ENCODE measurements at regions not wholly inside any gene's neighbourhood (a gene's known extent, or its start where the extent isn't known, plus 50 kb on each side); places are given as distances from the start of the nearest gene placed in this dataset.
"Not testable (repeated sequence)": the region's sequence is repeated elsewhere in the genome, so short reads cannot be mapped to it uniquely, and the experiment has no call there.

GRCh38 chr15:84531223-84531622 is 69.6 kb upstream of the ZSCAN2 start:
- DNase-seq, result not testable (repeated sequence)

GRCh38 chr15:84531709-84532367 is 69.0 kb upstream of the ZSCAN2 start:
- DNase-seq, result not testable (repeated sequence)

GRCh38 chr15:84533705-84534104 is 67.1 kb upstream of the ZSCAN2 start:
- not testable (repeated sequence) for DNase-seq

GRCh38 chr15:84534561-84535235 is 66.1 kb upstream of the ZSCAN2 start:
- DNase-seq, result peak; percentile 6 to 49

- DNase-seq, result not testable (repeated sequence)
These were observed 64.6 kb upstream of the ZSCAN2 start for GRCh38 chr15:84536181-84536580.

GRCh38 chr15:84544586-84544985 is 56.2 kb upstream of the ZSCAN2 start:
- not testable (repeated sequence) for DNase-seq

- DNase-seq, result not testable (repeated sequence)
These were observed 53.7 kb upstream of the ZSCAN2 start for GRCh38 chr15:84547150-84547549.

GRCh38 chr15:84550503-84550902 is 50.3 kb upstream of the ZSCAN2 start:
- not testable (repeated sequence) for DNase-seq

All from erythroblast (primary cell).